HepG2 (cell line): ENCODE measurements at regions not wholly inside any gene's neighbourhood (a gene's known extent, or its start where the extent isn't known, plus 50 kb on each side); places are given as distances from the start of the nearest gene placed in this dataset.

Experiments
- ATAC-seq: fragments of 200-7000 bp; cut with Tn5 transposase; 3 replicates; pipeline ENCODE4 v1.9.1; 2020; ENCODE audit warnings: mild to moderate bottlenecking, moderate library complexity
- BruUV-seq: library from RNA; stranded (reverse); fragments of 400-500 nt; replicated peaks from 2 replicates; lab custom pipeline; 2021; lab: Mats Ljungman, UMichigan
- CTCF ChIA-PET: fragments of 300-600 bp; formaldehyde crosslinking; extraction: SDS; loops from one replicate; lab custom pipeline; 2021; ENCODE audit warnings: low total read pairs, inconsistent platforms, low intra/inter-chr PET ratio; lab: Yijun Ruan, JAX
- POLR2A ChIA-PET: fragments of 350-600 bp; sonication (Branson Sonifier 250); formaldehyde crosslinking; loops from one replicate; lab custom pipeline; 2020; ENCODE audit warnings: antibody characterized with exemption, inconsistent platforms; lab: Yijun Ruan, JAX
- DNase-seq: peaks from one replicate; pipeline ENCODE4 v3.0.0-alpha.2; 2015; ENCODE audit warnings: low spot score
- FAIRE-seq: peaks from 3 replicates; lab custom pipeline; 2011; peaks lifted over from hg19 to GRCh38; lab: Jason Lieb, UNC
- H2AFZ ChIP-seq: one replicate; pipeline ENCODE4 v1.6.1; 2011; ENCODE audit warnings: low read length, inconsistent platforms
- H3K27ac ChIP-seq: fragments of 300-600 bp; 3 replicates; pipeline ENCODE4 v1.8.0; 2011; ENCODE audit warnings: mixed run types, mild to moderate bottlenecking, mixed read lengths, low read length, inconsistent platforms; ENCODE audit not compliant: insufficient read depth; ENCODE audit errors: extremely low read length
- H3K27me3 ChIP-seq, 2 experiments: fragments of 200-600 bp in 1 of 2; 2 replicates in 1 of 2; 3 replicates in 1 of 2; pipeline versions ENCODE4 v1.6.0 to v1.8.0; 2011; ENCODE audit warnings: low read length in 2 of 2, mild to moderate bottlenecking in 2 of 2, moderate library complexity in 2 of 2, inconsistent platforms in 1 of 2; ENCODE audit not compliant: insufficient read depth in 2 of 2, control insufficient read depth in 1 of 2
- H3K36me3 ChIP-seq, 2 experiments: fragments of 200-600 bp in 1 of 2; replicated peaks in 1 of 2; 2 replicates in 1 of 2; 3 replicates in 1 of 2; pipeline versions ENCODE4 v1.5.1 to v1.8.0; 2011; ENCODE audit warnings: low read length in 2 of 2, inconsistent platforms in 1 of 2; ENCODE audit not compliant: insufficient read depth in 2 of 2, control insufficient read depth in 1 of 2
- H3K4me1 ChIP-seq: 2 replicates; pipeline ENCODE4 v1.5.1; 2012; ENCODE audit warnings: low read length, inconsistent platforms; ENCODE audit not compliant: insufficient read depth
- H3K4me2 ChIP-seq: 2 replicates; pipeline ENCODE4 v1.6.0; 2011; ENCODE audit warnings: low read depth, low read length, inconsistent platforms
- H3K4me3 ChIP-seq, 3 experiments: fragments of 200-600 bp in 1 of 3; sonication (generic), shearing (Covaris generic) in 1 of 3; replicated peaks in 1 of 3; 2 replicates each; pipeline ENCODE4 v1.5.1; 2011 to 2016; ENCODE audit warnings: low read length in 3 of 3, inconsistent platforms in 2 of 3, low read depth in 2 of 3, mild to moderate bottlenecking in 2 of 3, control low read depth in 1 of 3, mixed read lengths in 1 of 3; ENCODE audit not compliant: insufficient read depth in 1 of 3
- H3K79me2 ChIP-seq: one replicate; pipeline ENCODE4 v1.6.1; 2011; ENCODE audit warnings: low read length, inconsistent platforms; ENCODE audit not compliant: insufficient read depth
- H3K9ac ChIP-seq: 2 replicates; pipeline ENCODE4 v1.6.0; 2011; ENCODE audit warnings: mild to moderate bottlenecking, low read depth, low read length, inconsistent platforms; ENCODE audit not compliant: insufficient read depth
- H3K9me3 ChIP-seq: 2 replicates; pipeline ENCODE4 v1.5.1; 2012; ENCODE audit warnings: mild to moderate bottlenecking, low read length
- H4K20me1 ChIP-seq: 2 replicates; pipeline ENCODE4 v1.6.0; 2011; ENCODE audit warnings: inconsistent platforms, mild to moderate bottlenecking, low read length, moderate library complexity; ENCODE audit not compliant: insufficient read depth
- IRF1 ChIP-seq: sonication (generic); formaldehyde crosslinking; IDR thresholded peaks from 2 replicates; pipeline ENCODE4 v1.4.0; 2020; ENCODE audit warnings: low read depth, mild to moderate bottlenecking, missing genetic modification reagents
- MXD3 ChIP-seq: IDR thresholded peaks from 2 replicates; pipeline ENCODE4 v1.6.1; 2016; ENCODE audit warnings: mild to moderate bottlenecking, missing biosample characterization, missing genetic modification reagents
- NFE2L2 ChIP-seq: fragments of 150-350 bp; IDR thresholded peaks from 2 replicates; pipeline ENCODE4 v1.6.1; 2014; ENCODE audit warnings: low read length
- ONECUT2 ChIP-seq: sonication (generic); formaldehyde crosslinking; IDR thresholded peaks from 2 replicates; pipeline ENCODE4 v1.4.0; 2020; ENCODE audit warnings: missing genetic modification reagents
- SMARCC2 ChIP-seq: fragments of 450-650 bp; IDR thresholded peaks from 2 replicates; pipeline ENCODE4 v1.6.1; 2017; ENCODE audit warnings: antibody characterized with exemption, mild to moderate bottlenecking
- SP140L ChIP-seq: sonication (generic); formaldehyde crosslinking; IDR thresholded peaks from 2 replicates; pipeline ENCODE4 v1.4.0; 2020; ENCODE audit warnings: missing genetic modification reagents, borderline replicate concordance
- SPEN ChIP-seq: sonication (generic); formaldehyde crosslinking; IDR thresholded peaks from 2 replicates; pipeline ENCODE4 v1.5.1; 2020; ENCODE audit warnings: low read depth, mild to moderate bottlenecking, missing genetic modification reagents
- TEAD2 ChIP-seq: sonication (generic); formaldehyde crosslinking; IDR thresholded peaks from 2 replicates; pipeline ENCODE4 v1.9.0; 2021; ENCODE audit warnings: missing genetic modification reagents
- TERF1 ChIP-seq: sonication (generic); formaldehyde crosslinking; IDR thresholded peaks from 2 replicates; pipeline ENCODE4 v1.8.0; 2022; ENCODE audit warnings: mild to moderate bottlenecking, missing genetic modification reagents, moderate library complexity
- TSC22D2 ChIP-seq: sonication (generic); formaldehyde crosslinking; IDR thresholded peaks from 2 replicates; pipeline ENCODE4 v1.5.1; 2020; ENCODE audit warnings: missing genetic modification reagents, mild to moderate bottlenecking, borderline replicate concordance
- ZBTB1 ChIP-seq: sonication (generic); formaldehyde crosslinking; IDR thresholded peaks from 2 replicates; pipeline ENCODE4 v1.4.0; 2020; ENCODE audit warnings: missing genetic modification reagents, borderline replicate concordance
- ZNF136 ChIP-seq: sonication (generic); formaldehyde crosslinking; IDR thresholded peaks from 2 replicates; pipeline ENCODE4 v1.8.1; 2022; ENCODE audit warnings: low read depth, mild to moderate bottlenecking, moderate library complexity, missing genetic modification reagents
- ZNF337 ChIP-seq: sonication (generic); formaldehyde crosslinking; IDR thresholded peaks from 2 replicates; pipeline ENCODE4 v1.5.1; 2020; ENCODE audit warnings: missing genetic modification reagents, low read depth, mild to moderate bottlenecking, borderline replicate concordance
- ZNF770 ChIP-seq: sonication (generic); formaldehyde crosslinking; IDR thresholded peaks from 2 replicates; pipeline ENCODE4 v1.5.0; 2020; ENCODE audit warnings: mild to moderate bottlenecking, missing genetic modification reagents
- ZNF792 ChIP-seq: IDR thresholded peaks from 2 replicates; pipeline ENCODE4 v1.6.1; 2016
- WGBS: methylation state at CpG from one replicate; pipeline ENCODE4 v1.1.6; 2017; ENCODE audit warnings: low lambda C conversion rate; 5-methylcytosine and 5-hydroxymethylcytosine counted together
- in situ Hi-C: cut with HindIII; loops from 2 replicates; pipeline ENCODE4 v1.10.0; 2017; ENCODE audit warnings: low pct_unique_long_range_greater_than_20kb; ENCODE audit not compliant: extremely low pct_ligation_motif_present
- intact Hi-C: fragments of 100-400 bp; cut with micrococcal nuclease; formaldehyde crosslinking; loops from one replicate; pipeline ENCODE4 v1.10.0; 2022; ENCODE audit not compliant: unreplicated experiment

- Histone ChIP-seq H3K4me2 (no peak overlapping the region), H3K27me3 (no peaks in the 10 kb centered on the region)
- TF ChIP-seq NFE2L2 (no peak), MXD3 (CRISPR knock-in tag) (no peak), ONECUT2 (CRISPR knock-in tag) (no peak), TERF1 (CRISPR knock-in tag) (no peak), SPEN (no peak), TEAD2 (CRISPR knock-in tag) (no peak), ZNF337 (CRISPR knock-in tag) (no peak), IRF1 (no peak), ZBTB1 (CRISPR knock-in tag) (no peak), ZNF770 (no peak), ZNF792 (CRISPR knock-in tag) (no peak), SMARCC2 (no peak), SP140L (CRISPR knock-in tag) (no peak), ZNF136 (CRISPR knock-in tag) (no peak), TSC22D2 (CRISPR knock-in tag) (no peak)
- TF ChIP-seq, all 625 proteins: peak for 0
- no peak for FAIRE-seq
- intact Hi-C loops (no loop called here), in situ Hi-C loops (no loop called here)
- ChIA-PET CTCF (no interaction called here), POLR2A (no interaction called here)
- no peak for ATAC-seq
- no peak overlapping the region for H2AFZ ChIP-seq
- DNase-seq, result no peak
- H3K4me1 ChIP-seq, result no peaks in the 10 kb centered on the region
- H3K36me3 ChIP-seq, result no peaks in the 10 kb centered on the region
- no TSS peak for BruUV-seq
- H3K27ac ChIP-seq, result no peak overlapping the region
- H3K9ac ChIP-seq, result no peak overlapping the region
- no peaks in the 10 kb centered on the region for H3K9me3 ChIP-seq
- no peaks in the 10 kb centered on the region for H3K79me2 ChIP-seq
- H3K4me3 ChIP-seq, result no peak overlapping the region
- WGBS, result 6% methylated on average over 1 of the region's 1 CpG
- H4K20me1 ChIP-seq, result no peaks in the 10 kb centered on the region
Observed at GRCh38 chr3:83890039-83890762, 1068.6 kb upstream of the CADM2 start.
